GM23338 (cell line): ENCODE measurements at regions not wholly inside any gene's neighbourhood (a gene's known extent, or its start where the extent isn't known, plus 50 kb on each side); places are given as distances from the start of the nearest gene placed in this dataset.

Source experiments
- ATAC-seq: fragments of 200-7000 bp; cut with Tn5 transposase; 3 replicates; pipeline ENCODE4 v1.9.1; 2020
- DNase-seq: peaks from one replicate; pipeline ENCODE4 v3.0.0-alpha.2; 2015; ENCODE audit warnings: low spot score
- H2AFZ ChIP-seq: fragments of 200-600 bp; sonication (generic); 2 replicates; pipeline ENCODE4 v1.8.0; 2016; ENCODE audit warnings: antibody characterized with exemption, mild to moderate bottlenecking, moderate library complexity
- H3F3A ChIP-seq: fragments of 200-600 bp; sonication (generic); replicated peaks from 2 replicates; pipeline ENCODE4 v1.8.0; 2017; ENCODE audit warnings: antibody characterized with exemption, mixed run types, low read depth
- H3K27ac ChIP-seq: fragments of 200-600 bp; sonication (generic); 2 replicates; pipeline ENCODE4 v1.6.1; 2016; ENCODE audit warnings: low read depth
- H3K27me3 ChIP-seq: fragments of 200-600 bp; sonication (generic); 2 replicates; pipeline ENCODE4 v1.8.0; 2016; ENCODE audit warnings: mild to moderate bottlenecking, mixed run types, moderate library complexity; ENCODE audit not compliant: insufficient read depth
- H3K36me3 ChIP-seq: fragments of 200-600 bp; sonication (generic); 2 replicates; pipeline ENCODE4 v1.8.0; 2016; ENCODE audit warnings: mild to moderate bottlenecking; ENCODE audit not compliant: insufficient read depth
- H3K4me1 ChIP-seq: fragments of 200-600 bp; sonication (generic); 2 replicates; pipeline ENCODE4 v1.8.0; 2016; ENCODE audit warnings: mild to moderate bottlenecking, moderate library complexity; ENCODE audit not compliant: insufficient read depth
- H3K4me2 ChIP-seq: fragments of 200-600 bp; sonication (generic); 2 replicates; pipeline ENCODE4 v1.7.1; 2017; ENCODE audit warnings: mixed run types
- H3K4me3 ChIP-seq: fragments of 200-600 bp; sonication (generic); 2 replicates; pipeline ENCODE4 v1.6.1; 2016; ENCODE audit warnings: mixed run types
- H3K79me2 ChIP-seq: fragments of 200-600 bp; sonication (generic); replicated peaks from 2 replicates; pipeline ENCODE4 v1.8.0; 2017; ENCODE audit warnings: mild to moderate bottlenecking; ENCODE audit not compliant: insufficient read depth
- H3K9me2 ChIP-seq: fragments of 200-600 bp; sonication (generic); 2 replicates; pipeline ENCODE4 v1.8.0; 2017; ENCODE audit not compliant: insufficient read depth
- H4K20me1 ChIP-seq: fragments of 200-600 bp; sonication (generic); replicated peaks from 2 replicates; pipeline ENCODE4 v1.8.0; 2017; ENCODE audit warnings: mild to moderate bottlenecking; ENCODE audit not compliant: insufficient read depth
- H3K27ac Mint-ChIP-seq: 2 replicates; pipeline ENCODE4 v1.8.0; 2020; ENCODE audit warnings: inconsistent platforms, mild to moderate bottlenecking, moderate library complexity, mixed read lengths
- H3K27me3 Mint-ChIP-seq: 3 replicates; pipeline ENCODE4 v1.8.0; 2022; ENCODE audit warnings: low read depth, mild to moderate bottlenecking, moderate library complexity, mixed read lengths, inconsistent platforms; ENCODE audit not compliant: insufficient read depth, poor library complexity
- H3K36me3 Mint-ChIP-seq: 3 replicates; pipeline ENCODE4 v1.8.0; 2021; ENCODE audit warnings: low read depth, mild to moderate bottlenecking, inconsistent platforms, moderate library complexity, mixed read lengths
- H3K4me1 Mint-ChIP-seq: 3 replicates; pipeline ENCODE4 v1.8.0; 2020; ENCODE audit warnings: mild to moderate bottlenecking, inconsistent platforms, mixed read lengths
- H3K4me3 Mint-ChIP-seq: 3 replicates; pipeline ENCODE4 v1.8.0; 2021; ENCODE audit warnings: moderate library complexity, mild to moderate bottlenecking, inconsistent platforms, mixed read lengths
- H3K9me3 Mint-ChIP-seq: 3 replicates; pipeline ENCODE4 v1.8.0; 2020; ENCODE audit warnings: moderate library complexity, mild to moderate bottlenecking, inconsistent platforms, mixed read lengths
- CREB1 ChIP-seq: fragments of 250-450 bp; sonication (Bioruptor Pico); IDR thresholded peaks from 2 replicates; pipeline ENCODE4 v1.5.0; 2020; ENCODE audit warnings: low read depth, mild to moderate bottlenecking, moderate library complexity
- CTCF ChIP-seq, 2 experiments: fragments of 200-600 bp in 1 of 2; sonication (generic) in 1 of 2; conservative IDR thresholded peaks; 2 replicates each; pipeline versions ENCODE4 v1.5.1 to v1.6.1; 2016 to 2017; ENCODE audit warnings: antibody characterized with exemption in 2 of 2, low read depth in 2 of 2, mild to moderate bottlenecking in 2 of 2, moderate library complexity in 1 of 2
- ETS1 ChIP-seq: IDR thresholded peaks from 2 replicates; pipeline ENCODE4 v1.6.1; 2016; ENCODE audit warnings: antibody characterized with exemption
- EZH2 ChIP-seq: fragments of 200-600 bp; sonication (generic); IDR thresholded peaks from one replicate; pipeline ENCODE4 v1.8.0; 2017; ENCODE audit warnings: antibody characterized with exemption, mild to moderate bottlenecking, low read depth; ENCODE audit not compliant: unreplicated experiment
- EZH2phosphoT487 ChIP-seq: fragments of 200-600 bp; sonication (generic); IDR thresholded peaks from one replicate; pipeline ENCODE4 v1.8.1; 2018; ENCODE audit warnings: antibody characterized with exemption; ENCODE audit not compliant: unreplicated experiment
- JUNB ChIP-seq: IDR thresholded peaks from one replicate; pipeline ENCODE4 v1.6.1; 2016; ENCODE audit warnings: antibody characterized with exemption; ENCODE audit not compliant: unreplicated experiment
- NANOG ChIP-seq: IDR thresholded peaks from 2 replicates; pipeline ENCODE4 v1.6.1; 2016; ENCODE audit warnings: antibody characterized with exemption, borderline replicate concordance
- POLR2AphosphoS5 ChIP-seq: IDR thresholded peaks from 2 replicates; pipeline ENCODE4 v1.6.1; 2016; ENCODE audit warnings: antibody characterized with exemption, low read depth
- REST ChIP-seq: IDR thresholded peaks from one replicate; pipeline ENCODE4 v1.6.1; 2018; ENCODE audit warnings: antibody characterized with exemption; ENCODE audit not compliant: unreplicated experiment
- STAT1 ChIP-seq: IDR thresholded peaks from one replicate; pipeline ENCODE4 v1.6.1; 2016; ENCODE audit warnings: antibody characterized with exemption; ENCODE audit not compliant: unreplicated experiment
- ZNF114 ChIP-seq: fragments of 250-450 bp; sonication (Bioruptor Pico); IDR thresholded peaks from 2 replicates; pipeline ENCODE4 v1.5.0; 2020; ENCODE audit warnings: mild to moderate bottlenecking, moderate library complexity
- ZNF331 ChIP-seq: fragments of 250-450 bp; sonication (Bioruptor Pico); IDR thresholded peaks from 2 replicates; pipeline ENCODE4 v1.5.0; 2020; ENCODE audit warnings: low read depth, mild to moderate bottlenecking, moderate library complexity
- ZNF462 ChIP-seq: fragments of 250-450 bp; sonication (Bioruptor Pico); IDR thresholded peaks from 2 replicates; pipeline ENCODE4 v1.5.0; 2020; ENCODE audit warnings: mild to moderate bottlenecking, moderate library complexity

GRCh38 chr4:38290366-38290765, 330.2 kb downstream of the PTTG2 start:
- ATAC-seq, result no peak
- no peak for DNase-seq
- H3K36me3 Mint-ChIP-seq, result peaks cover 7% of the 10 kb centered on the region; the same call in 1 of the 3 replicates
- no peaks in the 10 kb centered on the region for H3K27me3 ChIP-seq
- H3K27ac Mint-ChIP-seq, result no peak overlapping the region
- peaks cover 23% of the 10 kb centered on the region; the same call in 2 of the 3 replicates for H3K9me3 Mint-ChIP-seq
- H3K4me1 Mint-ChIP-seq, result peaks cover 15% of the 10 kb centered on the region
- peaks cover 13% of the 10 kb centered on the region for H3K4me1 ChIP-seq
- H3K36me3 ChIP-seq, result no peaks in the 10 kb centered on the region
- H3K9me2 ChIP-seq, result no peaks in the 10 kb centered on the region
- no peak overlapping the region for H3K27ac ChIP-seq
- no peak overlapping the region for H3K4me3 Mint-ChIP-seq
- H3F3A ChIP-seq, result no peaks in the 10 kb centered on the region
- H2AFZ ChIP-seq, result no peak overlapping the region
- H3K27me3 Mint-ChIP-seq, result no peaks in the 10 kb centered on the region
- no peak overlapping the region for H3K4me2 ChIP-seq
- no peaks in the 10 kb centered on the region for H4K20me1 ChIP-seq
- TF ChIP-seq JUNB (no peak), NANOG (no peak), CREB1 (CRISPR knock-in tag) (no peak), STAT1 (no peak), ETS1 (no peak), ZNF331 (no peak), ZNF462 (CRISPR knock-in tag) (no peak), REST (no peak), ZNF114 (no peak), POLR2AphosphoS5 (no peak), EZH2phosphoT487 (no peak), CTCF (conservative IDR thresholded peaks at IDR 0.05; ENCODE audit: low read depth in 2 of 2) (no peak), EZH2 (no peak)
- H3K4me3 ChIP-seq, result no peak overlapping the region
- no peaks in the 10 kb centered on the region for H3K79me2 ChIP-seq
